AG04449 (cell line): ENCODE measurements at regions not wholly inside any gene's neighbourhood (a gene's known extent, or its start where the extent isn't known, plus 50 kb on each side); places are given as distances from the start of the nearest gene placed in this dataset.

Experiments
- CTCF ChIA-PET: fragments of 350-600 bp; formaldehyde crosslinking; extraction: SDS; loops from one replicate; lab custom pipeline; 2021; ENCODE audit warnings: antibody characterized with exemption; lab: Yijun Ruan, JAX
- POLR2A ChIA-PET: fragments of 400-600, 350-600 bp; formaldehyde crosslinking; extraction: SDS; loops from one replicate; lab custom pipeline; 2020; ENCODE audit warnings: antibody characterized with exemption, inconsistent platforms; lab: Yijun Ruan, JAX
- DNase-seq: peaks from one replicate; pipeline ENCODE4 v3.0.0-alpha.2; 2010; ENCODE audit warnings: low read depth, low spot score
- H3K4me3 ChIP-seq: 2 replicates; pipeline ENCODE4 v1.5.1; 2011; ENCODE audit warnings: low read depth, mild to moderate bottlenecking, control low read depth, low read length
- TF ChIP-seq, protein P1 (sequence below): IDR thresholded peaks from one replicate; pipeline ENCODE4 v1.5.1; 2011; ENCODE audit warnings: mild to moderate bottlenecking, moderate library complexity, low read length, control low read depth, inconsistent platforms; ENCODE audit not compliant: insufficient read depth; ENCODE audit errors: missing control alignments

DNA sequence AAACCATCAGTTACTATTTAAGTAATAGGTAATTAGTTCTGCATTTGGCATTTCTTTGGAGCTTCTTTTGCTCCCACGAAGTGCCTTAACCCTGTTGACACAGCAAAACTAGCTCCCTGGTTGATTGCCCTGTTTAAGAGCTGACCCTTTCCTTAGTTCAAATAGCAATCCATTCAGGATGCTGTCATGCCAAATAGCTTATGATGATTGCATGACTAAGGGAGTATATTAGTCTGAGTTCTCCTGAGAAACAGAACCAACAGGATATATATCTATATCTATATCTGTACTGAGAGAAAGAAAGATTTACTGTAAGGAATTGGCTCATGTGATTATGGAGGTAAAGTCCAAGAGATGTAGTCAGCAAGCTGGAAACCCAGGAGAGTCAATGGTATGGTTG, 50.3 kb upstream of the SPRED1 start:
- ChIA-PET CTCF (no interaction called here), POLR2A (no interaction called here)
- no peak for DNase-seq

More for the DNA sequence above, 50.3 kb upstream of the SPRED1 start:
- TF ChIP-seq, protein P1, sequence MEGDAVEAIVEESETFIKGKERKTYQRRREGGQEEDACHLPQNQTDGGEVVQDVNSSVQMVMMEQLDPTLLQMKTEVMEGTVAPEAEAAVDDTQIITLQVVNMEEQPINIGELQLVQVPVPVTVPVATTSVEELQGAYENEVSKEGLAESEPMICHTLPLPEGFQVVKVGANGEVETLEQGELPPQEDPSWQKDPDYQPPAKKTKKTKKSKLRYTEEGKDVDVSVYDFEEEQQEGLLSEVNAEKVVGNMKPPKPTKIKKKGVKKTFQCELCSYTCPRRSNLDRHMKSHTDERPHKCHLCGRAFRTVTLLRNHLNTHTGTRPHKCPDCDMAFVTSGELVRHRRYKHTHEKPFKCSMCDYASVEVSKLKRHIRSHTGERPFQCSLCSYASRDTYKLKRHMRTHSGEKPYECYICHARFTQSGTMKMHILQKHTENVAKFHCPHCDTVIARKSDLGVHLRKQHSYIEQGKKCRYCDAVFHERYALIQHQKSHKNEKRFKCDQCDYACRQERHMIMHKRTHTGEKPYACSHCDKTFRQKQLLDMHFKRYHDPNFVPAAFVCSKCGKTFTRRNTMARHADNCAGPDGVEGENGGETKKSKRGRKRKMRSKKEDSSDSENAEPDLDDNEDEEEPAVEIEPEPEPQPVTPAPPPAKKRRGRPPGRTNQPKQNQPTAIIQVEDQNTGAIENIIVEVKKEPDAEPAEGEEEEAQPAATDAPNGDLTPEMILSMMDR = no peak
- no peak overlapping the region for H3K4me3 ChIP-seq
